Muscle of back (tissue), 3 donors: ENCODE measurements at regions not wholly inside any gene's neighbourhood (a gene's known extent, or its start where the extent isn't known, plus 50 kb on each side); places are given as distances from the start of the nearest gene placed in this dataset.

Experiments
- DNase-seq, 3 donors: peaks; one replicate each; pipeline versions ENCODE4 v3.0.0 to v3.0.0-alpha.2; 2013

DNA sequence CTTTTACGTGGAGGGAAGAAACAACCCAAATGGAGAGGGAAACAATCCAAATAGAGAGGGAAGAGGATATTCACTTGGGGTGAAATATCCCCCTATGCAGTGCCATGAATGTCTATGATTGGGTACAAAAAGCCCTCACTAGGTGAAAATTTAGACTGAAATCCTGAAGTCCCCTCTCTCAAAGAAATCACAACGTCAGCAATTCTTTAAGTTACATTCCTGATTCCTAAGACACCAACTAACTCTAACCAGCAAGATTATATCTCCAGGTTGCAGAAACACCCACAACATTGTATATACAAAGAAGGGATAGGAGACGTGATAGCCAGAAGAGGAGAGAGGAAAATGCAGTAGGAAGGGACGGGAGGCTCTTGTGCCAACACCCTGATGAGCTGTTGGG is 374.3 kb downstream of the DCAF12L2 start:
- no peak for DNase-seq

DNA sequence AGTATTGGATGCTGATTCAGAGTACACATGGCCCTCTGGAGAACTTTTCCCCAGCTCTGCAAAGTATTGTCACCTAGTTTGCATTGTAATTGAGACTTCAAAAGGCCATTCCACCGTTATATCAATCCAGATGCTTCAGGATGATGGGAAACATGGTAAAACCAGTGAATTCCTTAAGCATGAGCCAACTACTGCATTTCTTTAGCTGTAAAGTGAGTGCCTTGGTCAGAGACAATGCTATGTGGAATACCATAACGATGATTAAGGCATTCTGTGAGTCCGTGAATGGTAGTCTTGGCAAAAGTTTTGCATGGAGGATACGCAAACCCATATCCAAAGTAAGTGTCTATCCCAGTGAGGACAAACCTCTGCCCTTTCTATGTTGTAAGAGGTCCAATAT is 355.2 kb downstream of the DCAF12L2 start:
- no peak for DNase-seq

DNA sequence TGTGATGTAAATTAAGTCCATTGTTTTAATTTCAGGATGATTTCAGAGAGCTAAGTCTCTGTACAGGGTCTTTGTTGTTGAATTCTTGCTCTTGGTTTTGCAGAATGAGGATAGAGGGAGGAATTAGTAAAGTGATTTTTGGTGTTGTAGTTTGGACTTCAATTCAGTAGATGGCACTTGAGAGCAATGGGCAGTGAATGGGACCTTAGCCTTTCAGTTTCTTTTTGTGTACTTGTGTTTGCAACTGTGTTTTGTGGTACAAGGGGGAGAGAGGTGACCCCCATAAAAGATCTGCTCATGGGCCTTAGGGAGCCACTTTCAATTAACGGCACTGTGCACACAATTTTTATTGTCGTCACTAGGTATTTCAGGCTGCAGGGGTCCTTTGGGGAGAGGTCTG is 340.0 kb downstream of the DCAF12L2 start:
- DNase-seq = no peak

DNA sequence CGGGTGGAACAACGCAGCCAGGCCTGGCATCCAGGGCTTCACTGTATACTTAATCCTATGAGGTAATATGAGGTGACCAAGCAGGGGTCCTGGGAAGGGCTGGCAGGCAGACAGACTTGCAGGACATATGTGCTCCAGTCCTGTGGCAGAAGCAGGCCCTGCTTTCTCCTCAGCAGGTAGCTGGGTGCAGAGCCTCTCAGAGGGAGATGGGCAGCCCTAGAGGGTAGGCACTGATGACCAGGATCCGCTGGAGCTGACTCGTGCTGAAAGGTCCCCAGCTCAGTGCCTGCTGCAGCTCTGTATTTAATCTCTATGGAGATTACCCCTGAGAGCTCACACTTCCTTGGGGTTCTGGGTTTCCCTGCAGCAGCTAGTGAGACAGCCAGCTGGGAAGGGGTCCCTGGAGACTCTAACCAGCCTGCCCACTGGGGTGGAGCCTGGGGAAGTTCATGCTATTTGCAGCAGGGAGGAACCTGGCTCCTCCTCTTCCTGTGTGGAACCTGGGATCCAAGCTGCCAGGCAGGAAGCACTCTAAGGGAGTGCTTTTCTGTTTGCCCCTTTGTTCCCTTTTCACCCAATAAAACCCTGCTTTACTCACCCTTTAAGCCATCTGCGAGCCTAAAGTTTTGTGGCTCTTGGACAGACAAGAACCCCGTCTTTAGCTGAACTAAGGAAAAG is 339.2 kb downstream of the DCAF12L2 start:
- DNase-seq = no peak

DNA sequence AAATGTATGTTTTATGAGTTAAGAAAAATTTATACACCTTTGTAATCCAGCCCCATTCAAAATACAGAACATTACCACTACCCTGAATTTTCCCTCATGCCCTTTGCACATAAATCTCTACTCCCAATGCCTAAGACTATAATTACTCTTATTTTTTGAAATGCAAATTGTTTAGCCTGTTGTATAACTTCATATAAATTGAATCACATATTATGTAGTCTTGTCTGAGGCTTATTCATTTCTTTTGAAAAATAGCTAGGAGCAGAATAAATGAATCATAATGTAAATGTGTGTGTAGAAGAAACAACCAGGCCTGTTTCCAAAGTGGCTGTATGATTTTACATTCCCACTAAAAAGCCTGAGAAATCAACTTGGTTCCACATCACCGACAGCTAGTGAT is 319.8 kb downstream of the DCAF12L2 start:
- DNase-seq = no peak

DNA sequence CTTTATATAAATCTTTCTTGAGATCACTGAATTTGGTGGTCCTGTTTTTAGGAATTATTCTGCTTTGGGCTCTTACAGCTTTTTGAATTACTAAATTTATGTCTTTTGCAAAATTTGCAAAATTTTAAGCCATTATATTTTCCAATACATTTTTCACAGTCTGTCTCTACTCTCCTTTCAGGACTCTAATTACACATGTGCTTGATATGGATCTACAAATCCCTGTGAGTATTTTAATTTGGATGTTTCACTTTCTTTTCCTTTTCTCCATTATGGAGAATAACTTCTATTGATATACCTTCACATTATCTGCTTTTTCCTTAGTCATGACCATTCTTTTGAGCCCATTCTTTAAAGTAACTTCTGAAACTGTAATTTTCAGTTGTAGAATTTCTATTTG is 315.4 kb downstream of the DCAF12L2 start:
- no peak for DNase-seq

DNA sequence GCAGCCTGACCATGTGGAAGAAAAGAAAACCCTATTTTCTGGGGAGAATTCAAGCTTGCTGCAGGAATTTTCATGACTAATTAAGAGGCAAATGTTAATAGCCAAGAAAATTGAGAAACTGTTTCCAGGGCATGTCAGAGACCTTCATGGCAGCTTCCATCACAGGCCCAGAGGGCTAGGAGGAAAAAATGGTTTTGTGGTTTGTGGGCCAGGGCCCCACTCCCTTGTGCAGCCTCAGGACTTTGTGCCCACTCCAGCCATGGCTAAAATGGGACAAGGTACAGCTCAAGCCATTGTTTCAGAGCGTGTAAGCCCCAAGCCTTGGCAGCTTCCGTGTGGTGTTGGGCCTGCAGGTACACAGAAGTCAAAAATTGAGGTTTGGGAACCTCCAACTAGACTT is 282.9 kb downstream of the DCAF12L2 start:
- no peak for DNase-seq

DNA sequence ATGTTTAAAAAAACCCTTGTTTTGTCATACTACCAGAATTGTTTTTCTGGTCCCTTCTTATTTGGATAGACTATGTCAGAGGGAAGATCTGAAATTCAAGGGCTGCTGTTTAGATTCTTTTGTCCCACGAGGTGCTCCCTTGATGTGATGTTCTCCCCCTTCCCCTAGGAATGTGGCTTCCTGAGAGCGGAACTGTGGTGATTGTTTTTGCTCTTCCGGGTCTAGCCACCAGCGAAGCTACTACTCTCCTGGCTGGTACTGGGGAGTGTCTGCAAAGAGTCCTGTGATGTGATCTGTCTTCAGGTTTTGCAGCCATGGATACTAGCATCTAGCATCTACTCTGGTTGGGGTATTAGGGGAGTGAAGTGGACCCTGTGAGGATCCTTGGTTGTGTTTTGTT is 271.1 kb downstream of the DCAF12L2 start:
- DNase-seq = no peak

DNA sequence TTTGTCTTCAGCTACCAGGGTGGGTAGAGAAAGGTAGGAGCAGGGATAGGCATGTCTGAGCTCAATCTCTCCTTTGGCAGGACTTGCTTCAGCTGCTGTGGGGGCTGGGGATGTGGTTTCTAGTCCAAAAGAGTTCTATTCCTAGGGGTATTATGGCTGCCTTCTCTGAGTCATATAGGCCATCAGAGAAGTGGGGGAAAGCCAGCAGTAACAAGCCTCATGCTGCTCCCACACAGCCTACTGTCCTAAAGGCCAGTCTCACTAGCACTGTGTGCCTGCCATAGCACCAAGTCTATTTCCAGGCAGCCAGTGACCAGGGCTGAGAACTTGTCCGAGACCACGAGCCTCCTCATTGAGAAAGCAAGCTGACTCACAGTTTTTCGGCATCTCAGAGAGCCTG is 270.6 kb downstream of the DCAF12L2 start:
- DNase-seq = no peak

DNA sequence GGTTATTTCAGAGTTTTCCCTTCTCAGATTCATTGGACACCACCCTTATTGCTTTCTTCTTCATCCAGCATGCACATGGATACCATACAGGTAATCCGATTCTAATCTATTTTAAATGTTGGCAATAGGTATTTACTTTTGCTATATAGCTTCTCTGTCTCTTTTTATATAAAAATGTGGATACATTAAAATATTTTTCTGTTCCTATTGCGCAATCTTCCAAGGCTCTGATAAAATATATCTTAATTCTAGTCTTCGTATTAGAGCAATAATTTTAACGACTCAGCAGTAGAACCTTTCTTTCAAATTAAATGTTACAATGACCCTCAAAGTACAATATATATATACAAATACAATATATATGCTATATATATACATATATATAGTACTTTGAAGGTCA is 239.8 kb downstream of the DCAF12L2 start:
- no peak for DNase-seq

DNA sequence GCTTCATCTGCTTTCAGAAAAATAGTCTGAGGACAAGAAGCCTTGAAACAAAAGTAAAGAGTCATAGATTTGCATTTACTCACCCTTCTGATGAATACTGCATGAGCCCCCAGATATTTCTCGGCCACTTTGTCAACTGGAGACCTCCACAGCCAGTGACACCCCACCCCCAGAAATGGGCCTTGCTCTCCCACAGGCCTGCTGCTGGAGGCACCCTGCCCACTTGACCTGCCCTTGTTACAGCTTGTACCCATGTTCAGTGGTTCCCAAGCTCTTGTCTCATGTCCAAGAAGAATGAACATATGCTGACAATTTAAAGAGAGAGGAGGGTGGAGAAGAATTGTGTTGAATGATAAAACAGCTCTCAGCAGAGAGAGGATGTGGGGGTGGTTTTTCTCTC is 225.1 kb downstream of the DCAF12L2 start:
- DNase-seq = no peak

DNA sequence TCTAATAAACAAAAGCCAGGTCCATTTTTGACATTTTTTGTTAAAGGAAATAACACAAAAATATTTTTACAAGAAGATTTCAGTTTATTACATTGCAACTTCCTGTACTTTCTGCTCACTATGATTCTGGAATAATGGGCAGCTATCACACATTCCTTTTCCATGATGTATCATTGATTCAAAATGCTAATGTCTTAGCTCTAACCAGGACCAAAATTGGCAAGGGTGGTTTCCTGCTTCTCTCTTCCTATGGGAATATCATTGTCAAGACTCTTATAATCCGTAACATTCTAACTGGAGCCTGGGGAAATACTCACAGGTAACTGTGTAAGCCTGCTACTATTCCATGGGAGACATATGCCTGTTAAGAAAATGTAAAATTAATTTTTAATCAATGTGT is 218.6 kb downstream of the DCAF12L2 start:
- peak; percentile 24 to 57 (median 40) for DNase-seq

DNA sequence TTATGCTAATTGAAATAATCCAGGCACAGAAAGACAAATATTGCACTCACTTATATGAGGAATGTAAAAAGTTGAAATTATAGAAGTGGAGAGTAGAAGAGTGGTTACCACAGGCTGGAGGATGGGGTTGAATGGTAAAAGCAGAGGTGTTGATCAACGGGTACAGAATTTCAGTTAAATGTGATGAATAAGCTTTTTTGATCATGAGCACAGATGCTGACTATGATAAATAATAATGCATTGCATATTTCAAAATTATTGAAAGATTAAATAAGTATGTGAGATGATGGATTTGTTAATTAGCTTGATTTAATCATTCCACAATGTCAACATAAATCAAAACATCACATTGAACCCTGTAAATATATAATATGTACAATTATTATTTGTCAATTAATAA is 213.1 kb downstream of the DCAF12L2 start:
- DNase-seq = no peak

DNA sequence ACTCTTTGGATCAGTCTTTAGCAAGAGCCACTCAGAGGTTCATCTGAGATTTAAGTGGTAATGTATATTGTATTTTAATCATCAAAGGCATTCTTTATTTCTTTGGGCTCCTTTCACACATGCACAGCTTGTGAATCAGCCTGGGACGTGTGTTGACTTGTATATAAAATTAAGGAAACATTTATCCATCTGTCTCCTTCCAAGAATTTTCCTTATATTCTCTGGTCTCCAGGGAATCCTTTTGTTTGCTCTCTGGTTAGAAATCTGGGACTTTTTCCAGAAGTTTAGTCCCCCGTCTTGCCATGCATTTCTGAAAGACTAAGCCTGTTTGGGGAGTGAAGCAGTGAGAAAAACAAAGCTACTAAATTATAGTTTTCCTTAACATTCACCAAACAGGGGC is 212.3 kb downstream of the DCAF12L2 start:
- DNase-seq = peak in 1 of 3 donors; percentile 21

DNA sequence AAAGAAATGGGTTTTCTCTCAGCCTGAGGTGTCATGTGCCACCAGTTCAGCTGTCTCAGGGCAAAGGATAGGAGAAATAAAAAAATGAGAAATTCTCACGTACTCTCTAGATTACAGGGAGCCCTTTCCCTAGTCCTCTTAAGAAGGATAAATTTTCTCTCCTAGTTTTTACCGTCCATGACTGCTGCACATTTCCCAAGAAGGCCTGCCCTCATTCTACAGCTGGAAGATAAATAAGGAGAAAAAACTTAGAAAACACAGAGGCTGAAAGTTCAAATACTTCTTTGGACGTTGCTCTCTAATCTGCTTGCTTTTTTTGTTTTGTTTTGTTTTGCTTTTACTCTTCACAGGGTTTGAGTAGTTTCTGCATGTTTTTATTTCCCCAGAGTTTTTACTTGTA is 211.9 kb downstream of the DCAF12L2 start:
- peak in 2 of 3 donors; percentile 2 to 59 for DNase-seq

DNA sequence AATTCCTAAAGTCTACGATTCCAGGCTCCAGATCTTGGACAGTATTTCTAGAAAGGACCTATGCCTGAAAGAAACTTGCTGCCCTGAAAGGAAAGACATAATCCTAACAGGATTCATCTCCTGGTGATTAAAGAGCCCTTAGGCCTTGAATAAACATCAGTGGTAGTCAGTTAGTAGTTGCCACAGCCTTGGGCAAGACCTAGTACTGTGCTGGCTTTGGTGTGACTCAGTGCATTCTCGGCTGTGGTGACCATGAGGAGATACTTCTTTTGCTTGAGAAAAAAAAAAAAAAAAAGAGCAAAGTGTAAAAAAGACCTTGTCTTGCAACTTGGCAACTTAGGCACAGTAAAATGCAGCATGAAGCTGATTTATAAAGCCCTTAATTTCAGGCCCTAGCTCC is 188.2 kb downstream of the DCAF12L2 start:
- DNase-seq = no peak

DNA sequence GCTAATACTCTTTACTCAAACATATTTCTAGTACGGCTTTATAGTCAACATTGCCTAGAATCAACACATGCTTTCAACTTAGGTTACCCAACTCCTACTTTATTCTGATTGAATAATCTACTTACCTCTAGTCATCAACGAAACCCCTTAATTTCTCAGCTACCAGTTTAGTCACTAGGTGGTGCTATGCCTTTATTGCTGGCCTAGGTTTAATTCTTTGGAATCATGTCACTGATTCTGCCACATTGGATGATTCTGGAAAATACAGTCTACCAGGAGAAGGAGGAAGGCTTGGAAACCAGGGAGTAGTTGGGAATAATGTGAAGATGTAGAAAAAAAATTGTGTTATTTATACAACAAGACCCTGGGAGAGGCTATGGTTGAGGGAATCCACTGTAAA is 167.7 kb downstream of the DCAF12L2 start:
- peak; percentile 7 to 32 (median 21) for DNase-seq

DNA sequence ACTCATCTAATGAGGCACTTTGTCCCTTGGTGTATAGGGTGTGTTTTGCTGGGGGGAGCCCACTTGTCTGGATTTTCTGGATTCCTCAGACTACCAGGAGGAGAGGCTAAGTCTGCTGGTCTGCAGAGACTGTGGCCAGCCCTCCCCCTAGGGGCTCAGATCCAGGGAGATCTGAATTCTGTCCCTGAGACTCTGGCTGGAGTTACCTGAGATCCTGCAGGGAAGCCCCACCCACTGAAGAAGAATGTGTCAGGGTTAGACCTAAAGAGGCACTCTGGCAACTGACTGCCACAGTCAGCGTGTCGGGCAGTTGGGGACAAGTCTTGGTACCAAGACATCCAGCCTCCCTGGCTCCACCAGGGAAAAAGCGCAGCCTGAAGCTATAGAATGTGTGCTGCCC is 138.9 kb downstream of the DCAF12L2 start:
- no peak for DNase-seq

DNA sequence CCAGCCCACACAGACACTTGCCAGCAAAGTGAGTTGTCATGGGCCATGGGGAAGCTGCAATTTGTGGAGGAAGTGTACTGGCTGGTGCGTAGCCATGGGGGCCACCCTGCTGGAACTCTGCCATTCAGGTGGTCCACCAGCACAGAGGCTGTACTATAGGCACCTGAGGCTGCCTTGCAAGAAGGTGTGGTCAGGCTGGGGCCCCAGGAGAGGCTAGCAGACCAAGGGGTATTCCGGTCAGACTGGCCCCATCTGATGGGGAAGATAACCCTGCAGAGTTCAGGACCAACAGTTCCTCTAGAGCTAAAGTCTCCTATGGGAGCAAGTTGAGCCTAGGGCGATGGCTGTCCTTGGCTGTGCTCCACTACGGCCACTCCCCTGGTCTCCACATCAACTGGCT is 136.1 kb downstream of the DCAF12L2 start:
- DNase-seq = no peak

DNA sequence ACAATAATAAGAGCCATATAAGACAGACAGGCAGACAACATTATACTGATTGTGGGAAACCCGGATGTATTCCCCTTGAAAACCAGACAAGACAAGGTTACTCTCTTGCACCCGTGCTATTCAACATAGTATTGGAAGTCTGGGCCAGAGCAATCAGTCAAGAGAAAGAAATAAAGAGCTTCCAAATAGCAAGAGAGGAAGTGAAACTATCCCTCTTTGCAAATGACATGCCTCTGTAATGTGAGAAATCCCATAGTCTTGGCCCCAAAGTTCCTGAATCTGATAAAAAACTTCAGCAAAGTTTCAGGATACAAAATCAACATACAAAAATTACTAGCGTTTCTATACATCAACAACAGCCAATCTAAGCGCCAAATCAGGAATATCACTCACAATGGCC is 102.1 kb downstream of the DCAF12L2 start:
- DNase-seq = no peak

DNA sequence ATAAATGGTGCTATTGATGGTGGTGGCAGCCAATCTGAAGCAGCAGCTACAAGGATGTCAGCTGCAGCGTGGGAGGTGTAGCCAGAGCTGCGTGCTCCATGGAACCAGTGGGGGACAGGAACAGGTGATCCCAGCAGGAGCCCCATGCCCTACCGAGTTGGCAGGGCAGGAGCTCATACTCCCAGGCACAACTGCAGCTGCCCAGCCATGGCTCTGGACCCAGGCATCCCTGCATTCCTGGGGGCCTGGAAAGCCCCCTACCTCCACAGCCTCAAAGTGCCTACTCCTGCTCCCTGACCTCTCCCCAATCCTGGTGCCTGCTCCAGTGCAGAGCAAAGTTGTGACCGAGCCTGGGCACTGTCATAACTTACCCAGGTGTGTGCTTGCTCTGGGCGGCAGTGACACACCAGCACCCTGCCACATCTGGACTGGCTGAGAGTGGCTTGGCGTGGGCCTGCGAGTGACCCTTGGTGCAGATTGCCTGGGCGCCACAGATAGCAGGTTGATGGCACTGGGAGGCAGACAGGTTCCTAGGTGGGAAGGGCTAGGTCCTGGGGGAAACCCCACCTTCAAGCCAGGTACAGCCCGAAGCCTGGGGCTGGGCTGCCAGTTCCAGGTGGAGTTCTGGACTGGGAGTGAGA is 101.1 kb downstream of the DCAF12L2 start:
- DNase-seq = no peak

DNA sequence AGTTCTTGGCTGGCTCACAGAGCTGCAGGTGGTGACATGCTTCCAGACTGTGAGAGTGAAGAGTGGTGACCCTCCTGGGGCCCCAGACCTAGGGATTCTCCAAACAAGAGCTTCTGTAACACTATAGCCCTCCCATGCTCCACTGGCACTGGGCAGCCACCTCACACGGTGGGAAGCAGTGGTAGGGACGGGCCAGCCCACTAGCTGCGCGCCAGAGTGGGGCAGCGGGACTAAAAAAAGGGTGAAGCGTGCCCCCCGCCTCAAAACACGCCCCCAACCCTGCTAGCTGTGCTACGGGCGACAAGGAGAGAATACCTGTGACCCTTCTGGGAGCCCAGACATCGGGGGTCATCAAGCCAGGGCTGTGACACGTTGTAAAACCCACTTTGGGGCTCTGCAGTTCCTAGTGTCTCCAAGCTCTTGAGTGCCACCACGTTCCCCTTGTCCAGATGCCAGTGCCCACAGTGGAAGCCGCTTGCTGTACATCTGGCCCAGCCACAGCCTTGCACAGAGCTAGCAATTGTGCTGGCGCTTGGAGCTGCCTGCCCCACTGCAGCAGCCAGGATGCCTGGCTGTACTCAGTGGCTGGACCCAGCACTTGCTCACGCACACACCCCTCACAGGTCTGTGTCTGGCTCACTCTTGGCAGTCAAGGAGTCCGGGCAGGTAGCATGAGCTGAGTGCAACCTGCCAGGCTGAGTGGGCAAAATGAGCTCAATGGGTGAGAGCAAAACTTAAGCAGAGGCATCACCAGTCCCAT is 100.0 kb downstream of the DCAF12L2 start:
- DNase-seq = no peak
